ENCODE measurements at regions not wholly inside any gene's neighbourhood (a gene's known extent, or its start where the extent isn't known, plus 50 kb on each side); places are given as distances from the start of the nearest gene placed in this dataset.

- no peaks in the 10 kb centered on the region for H3K79me2 ChIP-seq (replicated peaks; ENCODE audit: insufficient read depth, low read length)
- no peaks in the 10 kb centered on the region for H3K27me3 ChIP-seq (ENCODE audit: insufficient read depth, low read depth, low read length)
- no peaks in the 10 kb centered on the region for H3K9me3 ChIP-seq (ENCODE audit: low read length)
- H3K36me3 ChIP-seq (ENCODE audit: insufficient read depth, low read length), result no peaks in the 10 kb centered on the region
- no peak overlapping the region for H3K9ac ChIP-seq (ENCODE audit: low read length)
- H3K4me3 ChIP-seq (ENCODE audit: low read length), result no peak overlapping the region
- no peak overlapping the region for H3K4me2 ChIP-seq (ENCODE audit: low read length)
- no peak overlapping the region for H2AFZ ChIP-seq (ENCODE audit: low read depth, low read length)
- H4K20me1 ChIP-seq (ENCODE audit: insufficient read depth), result no peaks in the 10 kb centered on the region
- no peaks in the 10 kb centered on the region for H3K9me2 ChIP-seq (ENCODE audit: insufficient read depth, low read length)
- TF ChIP-seq POLR2AphosphoS5 (IDR thresholded peaks at IDR 0.05) (no peak), REST (IDR thresholded peaks at IDR 0.05; ENCODE audit: borderline replicate concordance) (no peak), EZH2 (IDR thresholded peaks at IDR 0.05; ENCODE audit: borderline replicate concordance, insufficient read depth, low read length, poor library complexity, severe bottlenecking) (no peak), TAF1 (IDR thresholded peaks at IDR 0.05; ENCODE audit: low read depth) (no peak), MXI1 (conservative IDR thresholded peaks at IDR 0.05; ENCODE audit: poor library complexity, severe bottlenecking) (no peak), SMC3 (conservative IDR thresholded peaks at IDR 0.05; ENCODE audit: poor library complexity) (no peak), RAD21 (conservative IDR thresholded peaks at IDR 0.05) (no peak), EP300 (conservative IDR thresholded peaks at IDR 0.05; ENCODE audit: poor library complexity, severe bottlenecking) (no peak)
- no peak overlapping the region for H3K27ac ChIP-seq (ENCODE audit: low read length)
- H3F3A ChIP-seq (ENCODE audit: insufficient read depth, low read length, poor library complexity, severe bottlenecking), result no peaks in the 10 kb centered on the region
Measured at GRCh38 chr7:98456866-98457265, 56.0 kb upstream of the BAIAP2L1 start.

GRCh38 chr7:98452791-98453190 is 51.9 kb upstream of the BAIAP2L1 start:
- H3K9me2 ChIP-seq (ENCODE audit: insufficient read depth, low read length), result no peaks in the 10 kb centered on the region
- H3K36me3 ChIP-seq (ENCODE audit: insufficient read depth, low read length), result no peaks in the 10 kb centered on the region
- H4K20me1 ChIP-seq (ENCODE audit: insufficient read depth), result no peaks in the 10 kb centered on the region
- no peaks in the 10 kb centered on the region for H3K79me2 ChIP-seq (replicated peaks; ENCODE audit: insufficient read depth, low read length)
- no peaks in the 10 kb centered on the region for H3K27me3 ChIP-seq (ENCODE audit: insufficient read depth, low read depth, low read length)
- H3K4me3 ChIP-seq (ENCODE audit: low read length), result no peak overlapping the region
- H3K4me2 ChIP-seq (ENCODE audit: low read length), result no peak overlapping the region
- no peaks in the 10 kb centered on the region for H3K9me3 ChIP-seq (ENCODE audit: low read length)
- no peak overlapping the region for H2AFZ ChIP-seq (ENCODE audit: low read depth, low read length)
- no peak overlapping the region for H3K27ac ChIP-seq (ENCODE audit: low read length)
- no peak overlapping the region for H3K9ac ChIP-seq (ENCODE audit: low read length)
- TF ChIP-seq EZH2 (IDR thresholded peaks at IDR 0.05; ENCODE audit: borderline replicate concordance, insufficient read depth, low read length, poor library complexity, severe bottlenecking) (no peak), MXI1 (conservative IDR thresholded peaks at IDR 0.05; ENCODE audit: poor library complexity, severe bottlenecking) (no peak), TAF1 (IDR thresholded peaks at IDR 0.05; ENCODE audit: low read depth) (no peak), POLR2AphosphoS5 (IDR thresholded peaks at IDR 0.05) (no peak), CTCF (IDR thresholded peaks at IDR 0.05; ENCODE audit: poor library complexity, severe bottlenecking) (no peak)
- H3F3A ChIP-seq (ENCODE audit: insufficient read depth, low read length, poor library complexity, severe bottlenecking), result no peaks in the 10 kb centered on the region
